ENCODE measurements at regions not wholly inside any gene's neighbourhood (a gene's known extent, or its start where the extent isn't known, plus 50 kb on each side); places are given as distances from the start of the nearest gene placed in this dataset.

DNA sequence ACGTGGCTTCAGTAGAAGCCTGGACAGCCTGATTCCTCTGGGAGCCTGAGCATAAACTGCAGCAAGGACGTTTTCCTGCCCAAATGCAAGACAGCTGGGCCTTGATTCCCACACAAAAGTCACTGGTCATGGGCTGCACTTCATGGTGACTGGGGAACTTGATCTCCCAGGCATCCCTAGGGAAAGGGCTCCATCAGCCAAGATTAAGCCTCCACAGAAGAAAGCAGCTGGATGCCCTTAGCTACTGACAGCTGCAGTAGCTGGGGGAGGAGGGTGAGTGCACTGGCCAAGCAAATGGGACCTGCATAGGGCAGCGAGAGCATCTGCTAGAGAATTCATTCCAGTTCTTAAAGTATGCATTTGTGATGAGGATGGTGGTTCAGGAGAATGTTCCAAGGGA is 267.4 kb upstream of the ISX start:
- no peak for TF ChIP-seq POLR2A (IDR thresholded peaks at IDR 0.05; ENCODE audit: low read depth, low read length)
- no peak for TF ChIP-seq POLR2AphosphoS5 (IDR thresholded peaks at IDR 0.05; ENCODE audit: low read depth, low read length)
- TF ChIP-seq TAF1 (IDR thresholded peaks at IDR 0.05; ENCODE audit: borderline replicate concordance, low read depth, low read length), result no peak

All from GM12892 (cell line).